H1 (cell line): ENCODE measurements at regions not wholly inside any gene's neighbourhood (a gene's known extent, or its start where the extent isn't known, plus 50 kb on each side); places are given as distances from the start of the nearest gene placed in this dataset.

Experiments used
- POLR2AphosphoS5 ChIP-seq: IDR thresholded peaks from 2 replicates; pipeline ENCODE4 v1.6.1; 2011; ENCODE audit warnings: low read depth, low read length
- TF ChIP-seq, protein P1 (sequence below), 3 experiments: IDR thresholded peaks; 1 replicate in 2 of 3; 2 replicates in 1 of 3; pipeline versions ENCODE4 v1.5.1 to v1.6.1; 2011; ENCODE audit warnings: low read length in 3 of 3, mild to moderate bottlenecking in 3 of 3, inconsistent platforms in 2 of 3, low read depth in 1 of 3, moderate library complexity in 1 of 3; ENCODE audit not compliant: insufficient read depth in 1 of 3; ENCODE audit errors: control extremely low read depth in 1 of 3

DNA sequence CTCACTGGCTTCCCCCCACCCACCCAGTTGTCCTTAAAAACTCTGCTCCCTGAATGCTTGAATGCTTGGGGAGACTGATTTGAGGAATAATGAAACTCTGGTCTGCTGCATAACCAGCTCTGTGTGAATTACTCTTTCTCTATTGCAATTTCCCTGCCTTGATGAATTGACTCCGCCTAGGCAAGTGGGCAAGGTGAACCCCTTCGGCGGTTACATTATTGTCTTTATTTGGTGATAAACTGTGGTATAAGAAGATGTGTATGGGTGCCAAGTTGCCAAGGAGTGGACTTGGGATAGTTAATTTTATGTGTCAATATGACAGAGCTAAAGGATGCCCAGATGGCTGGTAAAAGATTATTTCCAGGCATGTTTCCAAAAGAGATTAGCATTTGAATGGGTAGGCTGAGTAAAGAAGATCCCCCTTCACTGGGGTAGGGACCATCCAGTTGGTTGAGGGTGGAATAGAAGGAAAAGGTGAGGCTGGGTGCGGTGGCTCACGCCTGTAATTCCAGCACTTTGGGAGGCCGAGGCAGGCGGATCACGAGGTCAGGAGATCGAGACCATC, 98.5 kb upstream of the HAAO start:
- TF ChIP-seq POLR2AphosphoS5, result no peak
- TF ChIP-seq, protein P1, sequence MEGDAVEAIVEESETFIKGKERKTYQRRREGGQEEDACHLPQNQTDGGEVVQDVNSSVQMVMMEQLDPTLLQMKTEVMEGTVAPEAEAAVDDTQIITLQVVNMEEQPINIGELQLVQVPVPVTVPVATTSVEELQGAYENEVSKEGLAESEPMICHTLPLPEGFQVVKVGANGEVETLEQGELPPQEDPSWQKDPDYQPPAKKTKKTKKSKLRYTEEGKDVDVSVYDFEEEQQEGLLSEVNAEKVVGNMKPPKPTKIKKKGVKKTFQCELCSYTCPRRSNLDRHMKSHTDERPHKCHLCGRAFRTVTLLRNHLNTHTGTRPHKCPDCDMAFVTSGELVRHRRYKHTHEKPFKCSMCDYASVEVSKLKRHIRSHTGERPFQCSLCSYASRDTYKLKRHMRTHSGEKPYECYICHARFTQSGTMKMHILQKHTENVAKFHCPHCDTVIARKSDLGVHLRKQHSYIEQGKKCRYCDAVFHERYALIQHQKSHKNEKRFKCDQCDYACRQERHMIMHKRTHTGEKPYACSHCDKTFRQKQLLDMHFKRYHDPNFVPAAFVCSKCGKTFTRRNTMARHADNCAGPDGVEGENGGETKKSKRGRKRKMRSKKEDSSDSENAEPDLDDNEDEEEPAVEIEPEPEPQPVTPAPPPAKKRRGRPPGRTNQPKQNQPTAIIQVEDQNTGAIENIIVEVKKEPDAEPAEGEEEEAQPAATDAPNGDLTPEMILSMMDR (IDR thresholded peaks at IDR 0.05; ENCODE audit: control extremely low read depth in 1 of 3, insufficient read depth in 1 of 3, low read depth in 1 of 3, low read length in 3 of 3), result no peak
